Karpas-422 (cell line): ENCODE measurements at regions not wholly inside any gene's neighbourhood (a gene's known extent, or its start where the extent isn't known, plus 50 kb on each side); places are given as distances from the start of the nearest gene placed in this dataset.

Experiments
- DNase-seq: peaks from one replicate; pipeline ENCODE4 v3.0.0-alpha.2; 2015
- H2AFZ ChIP-seq: fragments of 200-600 bp; sonication (generic); 2 replicates; pipeline ENCODE4 v1.6.1; 2014; ENCODE audit warnings: antibody characterized with exemption, low read length, mixed read lengths
- H3K27ac ChIP-seq: fragments of 200-600 bp; sonication (generic); 2 replicates; pipeline ENCODE4 v1.5.1; 2014; ENCODE audit warnings: mild to moderate bottlenecking, low read length, moderate library complexity
- H3K27me3 ChIP-seq: fragments of 200-600 bp; sonication (generic); 2 replicates; pipeline ENCODE4 v1.6.1; 2014; ENCODE audit warnings: low read length, mixed read lengths
- H3K36me3 ChIP-seq: fragments of 200-600 bp; sonication (generic); 2 replicates; pipeline ENCODE4 v1.6.1; 2014; ENCODE audit warnings: low read length, mixed read lengths; ENCODE audit not compliant: insufficient read depth
- H3K4me1 ChIP-seq: fragments of 200-600 bp; sonication (generic); 2 replicates; pipeline ENCODE4 v1.6.1; 2014; ENCODE audit warnings: mild to moderate bottlenecking, low read length, mixed read lengths
- H3K4me2 ChIP-seq: fragments of 200-600 bp; sonication (generic); 2 replicates; pipeline ENCODE4 v1.6.1; 2014; ENCODE audit warnings: low read length, low read depth, mild to moderate bottlenecking; ENCODE audit not compliant: poor library complexity, severe bottlenecking
- H3K4me3 ChIP-seq: fragments of 200-600 bp; sonication (generic); 2 replicates; pipeline ENCODE4 v1.5.1; 2014; ENCODE audit warnings: mild to moderate bottlenecking, antibody characterized with exemption, low read length, mixed read lengths
- H3K79me2 ChIP-seq: fragments of 200-600 bp; sonication (generic); 2 replicates; pipeline ENCODE4 v1.6.1; 2014; ENCODE audit warnings: mild to moderate bottlenecking, low read length, mixed read lengths
- H3K9ac ChIP-seq: fragments of 200-600 bp; sonication (generic); 2 replicates; pipeline ENCODE4 v1.6.0; 2014; ENCODE audit warnings: low read length
- H3K9me2 ChIP-seq: fragments of 200-600 bp; sonication (generic), shearing (Covaris generic); replicated peaks from 2 replicates; pipeline ENCODE4 v1.6.0; 2014; ENCODE audit warnings: mild to moderate bottlenecking, low read length, moderate library complexity; ENCODE audit not compliant: insufficient read depth
- H3K9me3 ChIP-seq: fragments of 300-700, 200-600 bp; sonication (generic); 2 replicates; pipeline ENCODE4 v1.6.1; 2014; ENCODE audit warnings: low read length, mixed read lengths
- H4K20me1 ChIP-seq: fragments of 200-600 bp; sonication (generic); 2 replicates; pipeline ENCODE4 v1.6.1; 2014; ENCODE audit warnings: mild to moderate bottlenecking, antibody characterized with exemption, low read length, low read depth; ENCODE audit not compliant: insufficient read depth

DNA sequence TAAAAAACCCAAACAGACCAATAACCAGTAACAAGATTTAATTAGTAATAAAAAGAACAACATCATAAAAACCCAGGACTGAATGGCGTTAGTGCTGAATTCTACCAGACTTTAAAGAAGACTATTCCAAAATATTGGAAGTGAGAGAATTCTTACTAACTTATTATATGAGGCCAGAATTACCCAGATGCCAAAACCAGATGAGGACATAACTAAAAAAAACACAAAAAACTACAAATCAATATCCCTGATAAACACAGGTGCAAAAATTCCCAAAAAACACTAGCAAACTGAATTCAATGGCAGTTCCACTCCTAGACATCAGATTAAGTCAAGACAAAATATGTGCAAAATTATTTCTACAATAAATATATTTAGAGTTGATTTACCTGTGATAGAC lies 400.1 kb upstream of the PABPC4L start:
- Histone ChIP-seq H3K27ac (no peak overlapping the region), H3K27me3 (no peaks in the 10 kb centered on the region), H4K20me1 (no peaks in the 10 kb centered on the region), H3K9ac (no peak overlapping the region), H2AFZ (no peak overlapping the region), H3K9me2 (no peaks in the 10 kb centered on the region), H3K4me2 (no peak overlapping the region), H3K36me3 (no peaks in the 10 kb centered on the region), H3K9me3 (no peaks in the 10 kb centered on the region), H3K4me3 (no peak overlapping the region), H3K79me2 (no peaks in the 10 kb centered on the region), H3K4me1 (no peaks in the 10 kb centered on the region)
- DNase-seq, result no peak

DNA sequence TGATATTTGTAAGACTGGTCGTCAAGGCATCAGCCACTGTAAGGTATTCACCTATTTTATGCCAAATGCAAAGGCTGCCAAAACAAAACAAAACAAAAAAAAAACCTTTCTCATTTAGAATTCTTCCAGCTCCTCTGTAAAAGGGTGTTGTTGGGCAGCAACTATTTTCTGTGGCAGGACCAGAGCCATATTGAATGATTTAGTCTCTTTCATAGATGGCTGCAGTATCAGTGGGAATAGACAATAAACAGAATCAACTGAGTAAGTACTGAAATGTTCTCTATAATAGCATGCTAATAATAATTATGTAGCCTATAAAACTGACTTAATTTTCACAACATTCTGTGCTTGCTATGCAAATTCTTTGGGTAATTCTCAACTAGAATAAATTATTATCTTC lies 389.7 kb upstream of the PABPC4L start:
- H3K4me3 ChIP-seq, result no peak overlapping the region
- no peaks in the 10 kb centered on the region for H3K9me2 ChIP-seq
- H3K4me1 ChIP-seq, result no peaks in the 10 kb centered on the region
- H3K36me3 ChIP-seq, result no peaks in the 10 kb centered on the region
- no peak overlapping the region for H2AFZ ChIP-seq
- no peak overlapping the region for H3K27ac ChIP-seq
- H4K20me1 ChIP-seq, result no peaks in the 10 kb centered on the region
- no peak for DNase-seq
- no peaks in the 10 kb centered on the region for H3K79me2 ChIP-seq
- H3K27me3 ChIP-seq, result no peaks in the 10 kb centered on the region
- H3K9ac ChIP-seq, result no peak overlapping the region
- peaks cover 5% of the 10 kb centered on the region; the same call in 1 of the 2 replicates for H3K9me3 ChIP-seq
- H3K4me2 ChIP-seq, result no peak overlapping the region

DNA sequence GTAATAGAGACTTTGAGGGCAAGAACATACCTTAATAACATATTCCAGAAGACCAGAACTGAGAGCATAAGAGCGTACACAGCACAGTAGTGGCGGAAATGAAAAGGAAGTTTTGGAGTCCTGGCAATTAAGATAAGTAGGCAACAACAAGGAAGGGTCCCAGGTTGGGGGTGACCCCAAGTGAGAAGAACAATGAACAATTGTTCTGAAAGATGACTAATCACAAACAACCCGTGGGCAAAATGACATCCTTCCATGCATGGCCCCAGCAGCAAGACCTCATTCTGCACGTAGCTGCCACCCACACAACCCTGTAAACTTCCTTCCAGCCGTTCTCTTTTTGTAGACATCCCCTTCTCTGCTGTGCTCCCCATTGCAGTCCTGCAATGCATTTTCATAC lies 384.4 kb upstream of the PABPC4L start:
- DNase-seq, result no peak
- H3K27ac ChIP-seq, result no peak overlapping the region
- no peaks in the 10 kb centered on the region for H3K9me2 ChIP-seq
- no peaks in the 10 kb centered on the region for H4K20me1 ChIP-seq
- H2AFZ ChIP-seq, result 0 out of 2 replicates have a peak overlapping the region, but pooled peaks have one; percentile 24
- H3K4me2 ChIP-seq, result no peak overlapping the region
- no peak overlapping the region for H3K4me3 ChIP-seq
- no peaks in the 10 kb centered on the region for H3K9me3 ChIP-seq
- no peaks in the 10 kb centered on the region for H3K36me3 ChIP-seq
- no peaks in the 10 kb centered on the region for H3K4me1 ChIP-seq
- no peaks in the 10 kb centered on the region for H3K79me2 ChIP-seq
- no peaks in the 10 kb centered on the region for H3K27me3 ChIP-seq
- H3K9ac ChIP-seq, result no peak overlapping the region

DNA sequence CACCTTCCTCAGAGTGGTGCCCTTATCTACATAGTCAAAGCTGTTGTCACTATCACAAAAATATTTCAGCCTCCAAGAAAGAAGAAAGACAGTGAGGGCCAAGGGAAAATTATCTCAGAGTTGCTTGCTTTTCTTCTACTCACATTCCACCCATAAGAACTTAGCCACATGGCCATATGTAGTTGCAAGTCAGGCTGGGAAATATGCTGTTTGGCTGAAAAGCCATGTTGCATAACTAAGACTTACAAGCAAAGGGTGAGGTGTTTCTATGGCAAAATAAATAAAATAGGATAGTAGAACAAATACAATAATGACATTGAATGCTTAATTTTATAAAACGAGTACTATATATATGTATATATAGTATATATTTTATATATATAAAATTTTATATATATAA lies 365.9 kb upstream of the PABPC4L start:
- H3K4me2 ChIP-seq, result no peak overlapping the region
- H3K4me1 ChIP-seq, result no peaks in the 10 kb centered on the region
- no peak for DNase-seq
- H3K79me2 ChIP-seq, result no peaks in the 10 kb centered on the region
- H3K27me3 ChIP-seq, result no peaks in the 10 kb centered on the region
- H4K20me1 ChIP-seq, result no peaks in the 10 kb centered on the region
- H2AFZ ChIP-seq, result no peak overlapping the region
- H3K4me3 ChIP-seq, result no peak overlapping the region
- H3K9ac ChIP-seq, result no peak overlapping the region
- H3K9me3 ChIP-seq, result peaks cover 2% of the 10 kb centered on the region
- H3K9me2 ChIP-seq, result no peaks in the 10 kb centered on the region
- no peaks in the 10 kb centered on the region for H3K36me3 ChIP-seq
- no peak overlapping the region for H3K27ac ChIP-seq

DNA sequence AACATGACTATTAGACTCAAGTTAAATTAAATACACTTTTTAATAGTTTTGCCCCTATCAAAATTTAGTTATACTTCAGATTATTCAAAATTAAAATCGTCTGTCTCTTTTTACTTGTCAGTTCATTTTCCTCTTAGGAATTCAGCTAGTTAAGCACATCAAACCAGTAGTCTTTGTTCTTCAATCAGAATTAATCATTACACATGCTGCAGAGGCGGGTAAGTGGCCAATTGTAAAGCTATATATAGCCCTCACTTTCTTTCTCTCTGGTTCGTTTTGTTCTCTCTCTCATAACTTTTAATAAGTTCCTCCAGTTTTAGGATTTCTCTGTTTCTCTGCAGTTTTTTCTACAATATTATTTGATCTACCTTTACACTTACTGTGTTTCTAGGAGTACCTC lies 359.1 kb upstream of the PABPC4L start:
- no peak overlapping the region for H3K9ac ChIP-seq
- no peak overlapping the region for H3K4me2 ChIP-seq
- peaks cover 4% of the 10 kb centered on the region; the same call in 1 of the 2 replicates for H3K9me3 ChIP-seq
- no peak overlapping the region for H3K27ac ChIP-seq
- no peaks in the 10 kb centered on the region for H3K9me2 ChIP-seq
- no peak overlapping the region for H3K4me3 ChIP-seq
- no peaks in the 10 kb centered on the region for H3K27me3 ChIP-seq
- no peaks in the 10 kb centered on the region for H3K4me1 ChIP-seq
- H3K36me3 ChIP-seq, result no peaks in the 10 kb centered on the region
- H3K79me2 ChIP-seq, result no peaks in the 10 kb centered on the region
- no peak for DNase-seq
- no peaks in the 10 kb centered on the region for H4K20me1 ChIP-seq
- H2AFZ ChIP-seq, result no peak overlapping the region

DNA sequence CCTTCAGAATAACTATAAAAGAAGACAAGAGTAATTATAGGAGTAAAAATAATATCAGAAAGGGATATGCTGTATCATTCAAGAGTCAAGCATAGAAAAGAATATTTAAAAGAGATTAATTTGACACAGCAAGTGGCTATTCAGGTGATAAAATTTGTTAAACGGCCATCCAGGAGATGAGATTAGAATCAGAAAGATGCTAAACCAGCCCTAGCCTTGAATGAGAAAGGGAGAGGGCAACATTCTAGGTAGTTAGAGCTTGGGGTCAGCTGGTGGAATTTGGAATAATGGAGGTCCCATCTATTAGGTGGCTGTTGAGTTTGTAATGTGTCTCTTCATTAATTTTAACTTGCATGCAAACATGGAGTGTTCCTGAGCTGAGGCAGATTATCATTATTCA lies 350.5 kb upstream of the PABPC4L start:
- Histone ChIP-seq H3K4me3 (no peak overlapping the region), H3K9me2 (no peaks in the 10 kb centered on the region), H3K4me2 (no peak overlapping the region), H3K9ac (no peak overlapping the region), H3K4me1 (no peaks in the 10 kb centered on the region), H2AFZ (no peak overlapping the region), H3K27me3 (no peaks in the 10 kb centered on the region), H4K20me1 (no peaks in the 10 kb centered on the region), H3K9me3 (peaks cover 9% of the 10 kb centered on the region), H3K79me2 (no peaks in the 10 kb centered on the region), H3K27ac (no peak overlapping the region), H3K36me3 (no peaks in the 10 kb centered on the region)
- DNase-seq, result no peak

DNA sequence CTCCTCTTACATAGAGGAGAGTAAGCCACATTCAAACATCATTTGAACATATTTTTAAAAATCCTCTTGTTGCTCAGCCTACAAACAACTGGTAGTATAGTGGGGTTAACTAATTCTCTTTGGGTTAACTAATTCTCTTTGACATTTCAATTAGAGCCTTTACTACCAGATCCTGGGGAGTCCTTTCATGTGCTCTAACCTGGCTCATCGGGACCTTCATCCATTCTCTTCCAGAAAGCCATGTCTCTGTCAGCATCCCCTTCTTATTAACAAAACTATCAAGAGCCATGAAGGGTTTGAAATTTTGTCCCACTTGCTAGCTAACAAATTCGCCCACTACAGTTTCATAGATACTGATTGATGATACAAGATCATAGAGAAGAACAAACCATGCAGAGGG lies 349.8 kb upstream of the PABPC4L start:
- Histone ChIP-seq H4K20me1 (no peaks in the 10 kb centered on the region), H2AFZ (no peak overlapping the region), H3K9me2 (no peaks in the 10 kb centered on the region), H3K79me2 (no peaks in the 10 kb centered on the region), H3K36me3 (no peaks in the 10 kb centered on the region), H3K4me1 (no peaks in the 10 kb centered on the region), H3K27ac (no peak overlapping the region), H3K9ac (no peak overlapping the region), H3K4me2 (no peak overlapping the region), H3K4me3 (no peak overlapping the region), H3K27me3 (no peaks in the 10 kb centered on the region), H3K9me3 (peaks cover 10% of the 10 kb centered on the region)
- DNase-seq, result no peak

DNA sequence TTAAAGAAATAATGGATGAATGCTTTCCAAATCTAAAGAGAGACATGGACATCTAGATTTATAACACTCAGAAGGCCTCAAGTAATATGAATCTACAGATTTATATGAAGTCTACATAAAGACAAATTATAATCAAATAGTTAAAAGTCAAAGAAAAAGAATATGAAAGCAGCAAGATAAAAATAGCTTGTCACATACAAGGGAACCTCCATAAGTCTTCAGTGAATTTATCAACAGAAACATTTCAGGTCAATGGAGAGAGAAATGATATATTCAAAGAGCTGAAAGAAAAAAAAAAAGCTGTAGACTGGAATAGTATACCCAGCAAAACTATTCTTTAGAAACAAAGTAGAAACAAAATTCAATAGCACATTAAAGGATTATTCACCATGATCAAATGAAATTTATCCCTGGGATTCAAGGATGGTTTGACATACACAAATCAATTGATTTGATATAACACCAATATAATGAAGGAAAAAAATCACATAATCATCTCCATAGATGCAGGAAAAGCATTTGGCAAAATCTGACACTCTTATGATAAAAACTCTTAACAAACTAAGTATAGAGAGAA lies 346.6 kb upstream of the PABPC4L start:
- Histone ChIP-seq H3K9ac (no peak overlapping the region), H3K27me3 (no peaks in the 10 kb centered on the region), H3K9me3 (peaks cover 10% of the 10 kb centered on the region), H3K79me2 (no peaks in the 10 kb centered on the region), H3K36me3 (no peaks in the 10 kb centered on the region), H3K9me2 (no peaks in the 10 kb centered on the region), H2AFZ (no peak overlapping the region), H3K27ac (no peak overlapping the region), H3K4me2 (no peak overlapping the region), H3K4me1 (no peaks in the 10 kb centered on the region), H3K4me3 (no peak overlapping the region), H4K20me1 (no peaks in the 10 kb centered on the region)
- no peak for DNase-seq

DNA sequence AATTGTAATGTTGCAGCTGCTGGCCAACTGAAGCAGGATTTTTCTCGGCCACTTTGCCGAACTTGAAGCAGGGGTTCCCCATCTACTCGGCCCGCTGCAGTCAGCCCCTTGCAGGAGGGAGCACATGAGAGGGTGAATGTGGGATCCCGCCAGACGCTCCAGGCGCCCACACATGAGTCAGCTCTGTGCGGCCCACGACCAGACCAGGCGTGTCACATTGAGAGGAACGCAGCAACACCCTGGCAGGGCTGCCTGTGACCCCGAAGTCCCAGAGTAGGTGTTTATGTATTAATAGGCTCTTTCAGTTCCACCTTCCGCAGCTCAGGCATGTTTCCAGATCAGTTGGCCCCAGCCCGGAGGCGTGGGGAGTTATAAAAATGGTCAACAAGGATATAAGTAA lies 344.7 kb upstream of the PABPC4L start:
- H3K9me2 ChIP-seq, result no peaks in the 10 kb centered on the region
- no peak for DNase-seq
- H3K4me1 ChIP-seq, result no peaks in the 10 kb centered on the region
- H3K36me3 ChIP-seq, result no peaks in the 10 kb centered on the region
- H3K27me3 ChIP-seq, result no peaks in the 10 kb centered on the region
- no peak overlapping the region for H2AFZ ChIP-seq
- no peak overlapping the region for H3K27ac ChIP-seq
- H4K20me1 ChIP-seq, result no peaks in the 10 kb centered on the region
- H3K4me3 ChIP-seq, result no peak overlapping the region
- H3K4me2 ChIP-seq, result no peak overlapping the region
- H3K79me2 ChIP-seq, result no peaks in the 10 kb centered on the region
- peaks cover 10% of the 10 kb centered on the region for H3K9me3 ChIP-seq
- no peak overlapping the region for H3K9ac ChIP-seq
